OCI-LY1 (cell line): ENCODE measurements at regions not wholly inside any gene's neighbourhood (a gene's known extent, or its start where the extent isn't known, plus 50 kb on each side); places are given as distances from the start of the nearest gene placed in this dataset.

Source experiments
- CTCF ChIP-seq: fragments of 200-600 bp; sonication (generic), shearing (Covaris generic); IDR thresholded peaks from 2 replicates; pipeline ENCODE4 v1.5.1; 2017; ENCODE audit warnings: mild to moderate bottlenecking, antibody characterized with exemption, low read length, moderate library complexity, mixed read lengths
- EZH2 ChIP-seq: fragments of 200-600 bp; sonication (generic), shearing (Covaris generic); IDR thresholded peaks from 2 replicates; pipeline ENCODE4 v1.8.0; 2017; ENCODE audit warnings: borderline replicate concordance, mixed run types, mild to moderate bottlenecking, antibody characterized with exemption, low read length, moderate library complexity, mixed read lengths

GRCh38 chr7:96831446-96831845 lies 121.8 kb upstream of the SEM1 start:
- TF ChIP-seq CTCF (no peak), EZH2 (no peak)
